GM19035 (cell line): ENCODE measurements at regions not wholly inside any gene's neighbourhood (a gene's known extent, or its start where the extent isn't known, plus 50 kb on each side); places are given as distances from the start of the nearest gene placed in this dataset.
"Not testable (repeated sequence)": the region's sequence is repeated elsewhere in the genome, so short reads cannot be mapped to it uniquely, and the experiment has no call there.

Source experiments
- ATAC-seq: cut with Tn5 transposase; IDR thresholded peaks from one replicate; pipeline ENCODE4 v1.9.1; 2021; ENCODE audit not compliant: unreplicated experiment

DNA sequence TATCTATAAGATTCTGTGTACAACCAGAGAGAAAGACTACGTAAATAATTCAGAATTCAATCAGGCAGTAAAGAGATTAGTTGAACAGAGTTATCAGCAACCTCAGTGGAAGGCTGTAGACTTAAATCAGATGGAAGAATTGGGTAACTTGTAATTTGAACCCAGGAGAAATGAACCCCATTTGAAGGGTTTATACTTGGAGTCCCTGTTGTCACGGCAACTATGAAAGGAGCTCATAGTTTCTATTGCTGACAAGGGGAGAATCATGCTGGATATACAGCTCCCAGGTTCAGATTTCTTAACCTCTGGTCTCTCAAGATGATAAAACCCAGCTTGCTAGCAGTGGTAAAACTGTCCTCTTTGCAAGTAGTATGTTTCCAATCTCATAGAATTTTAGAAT, 54.4 kb upstream of the BMP4 start:
- no peak for ATAC-seq

DNA sequence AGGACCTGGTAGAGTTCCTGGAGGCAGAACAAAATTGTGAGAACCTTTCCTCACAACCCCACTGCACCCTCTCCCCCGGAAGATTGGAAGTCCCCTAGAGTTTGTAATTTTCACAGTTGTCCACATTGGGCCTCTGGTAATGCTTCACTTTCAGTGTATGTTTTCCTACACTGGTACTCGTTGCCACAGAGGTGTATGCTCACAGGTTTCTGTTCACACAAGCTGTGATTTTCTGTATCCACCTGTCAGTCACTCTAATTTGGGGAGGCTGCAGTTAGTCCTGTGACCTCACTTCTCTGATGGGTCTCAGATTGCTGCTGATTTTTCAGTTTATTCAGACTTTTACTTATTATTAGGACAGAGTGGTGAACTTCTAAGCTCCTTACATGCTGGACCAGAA, 66.4 kb upstream of the BMP4 start:
- no peak for ATAC-seq

- no peak for ATAC-seq
These were observed 69.0 kb upstream of the BMP4 start for GRCh38 chr14:54025661-54026060.

DNA sequence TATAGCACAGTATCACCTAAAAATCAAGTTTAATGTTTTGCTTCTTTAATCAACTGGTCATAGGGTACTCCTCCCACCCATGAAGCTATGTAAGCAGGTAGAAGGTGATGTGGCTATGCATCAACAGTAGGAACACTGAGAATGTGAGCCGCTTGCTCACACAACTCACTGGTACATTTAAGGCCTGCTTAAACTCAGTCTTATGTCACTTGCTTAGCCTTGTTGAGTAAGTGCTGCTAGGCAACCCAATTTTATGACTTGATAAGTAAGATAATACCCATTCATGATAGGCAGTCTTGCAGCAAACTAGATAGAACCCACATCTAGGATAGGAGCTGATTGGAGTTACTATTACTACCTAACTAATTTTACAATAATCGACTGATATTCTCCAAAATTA, 70.0 kb upstream of the BMP4 start:
- no peak for ATAC-seq

GRCh38 chr14:54030996-54031395, 74.4 kb upstream of the BMP4 start:
- ATAC-seq: not testable (repeated sequence)

GRCh38 chr14:54033285-54033684, 76.7 kb upstream of the BMP4 start:
- ATAC-seq: not testable (repeated sequence)

DNA sequence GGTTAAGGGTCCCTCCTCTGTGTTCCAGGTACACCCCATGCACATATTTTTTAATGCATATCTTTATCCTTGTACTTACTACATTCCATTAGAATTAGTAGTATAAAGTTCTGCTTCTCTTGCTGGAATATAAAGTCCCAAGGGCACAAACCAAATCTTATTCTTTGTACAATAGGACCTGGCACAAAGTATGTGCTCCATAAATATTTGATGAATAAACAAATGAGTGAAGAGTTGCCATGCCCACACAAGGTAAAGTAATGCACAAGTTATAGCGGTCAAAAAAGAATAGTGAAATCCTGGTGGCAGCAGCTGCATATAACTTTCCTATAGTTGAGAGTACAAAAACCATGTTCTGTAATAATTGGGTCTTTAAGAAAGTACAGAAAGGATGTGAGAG, 82.1 kb upstream of the BMP4 start:
- ATAC-seq: no peak

GRCh38 chr14:54039311-54039710, 82.7 kb upstream of the BMP4 start:
- no peak for ATAC-seq

- no peak for ATAC-seq
These were observed 84.2 kb upstream of the BMP4 start for GRCh38 chr14:54040846-54041245.

- no peak for ATAC-seq
These were observed 89.6 kb upstream of the BMP4 start for GRCh38 chr14:54046250-54046649.

DNA sequence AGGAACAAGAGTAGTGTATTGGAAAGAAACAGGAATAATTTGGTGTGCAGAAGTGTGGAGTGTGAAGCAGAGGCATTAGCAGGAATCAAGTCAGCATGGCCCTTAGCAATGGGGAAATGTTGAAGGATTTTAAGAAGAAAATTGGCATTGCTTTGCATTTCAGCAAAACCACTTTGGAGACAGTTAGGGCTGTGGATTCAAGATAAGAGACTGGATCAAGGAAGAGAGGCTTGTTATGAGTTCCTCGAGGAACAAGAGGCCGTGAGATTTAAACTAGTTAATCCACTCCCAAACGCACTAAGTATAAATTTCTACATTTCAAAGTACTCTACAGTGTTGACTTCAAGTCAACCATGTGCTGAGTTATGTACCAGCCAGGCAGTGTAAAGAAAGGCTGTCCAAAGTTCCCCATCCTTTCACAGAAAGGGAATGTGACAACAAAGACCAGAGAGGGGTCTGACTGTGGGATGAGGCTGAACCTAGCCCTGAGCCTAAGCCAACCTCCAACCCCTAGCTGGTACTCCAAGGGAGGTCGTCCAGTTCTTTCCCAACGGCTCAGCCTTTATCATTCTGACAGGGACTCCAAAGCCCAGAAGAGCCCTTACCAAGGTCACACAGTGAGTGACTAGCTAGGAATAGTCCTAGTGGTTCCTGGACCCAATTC, 91.2 kb upstream of the BMP4 start:
- ATAC-seq: no peak

DNA sequence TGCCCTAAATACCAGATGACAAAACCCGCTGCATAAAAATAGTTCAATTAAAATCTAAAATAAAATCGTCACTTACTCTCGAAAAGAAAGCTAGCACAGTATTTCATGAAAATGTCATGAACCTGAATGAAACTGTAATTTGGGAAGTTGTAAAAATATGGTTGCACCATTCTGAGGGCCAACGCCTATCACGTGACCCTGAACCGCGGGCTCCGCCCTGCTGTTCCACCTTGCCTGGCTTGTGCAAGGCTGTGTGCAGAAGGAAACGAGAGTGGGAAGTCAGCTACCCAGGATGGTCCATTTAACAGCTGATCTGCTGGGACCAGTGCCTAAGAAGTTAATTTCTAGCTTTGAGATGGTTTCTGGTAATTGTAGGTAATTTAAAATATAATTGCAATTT, 91.7 kb upstream of the BMP4 start:
- no peak for ATAC-seq

DNA sequence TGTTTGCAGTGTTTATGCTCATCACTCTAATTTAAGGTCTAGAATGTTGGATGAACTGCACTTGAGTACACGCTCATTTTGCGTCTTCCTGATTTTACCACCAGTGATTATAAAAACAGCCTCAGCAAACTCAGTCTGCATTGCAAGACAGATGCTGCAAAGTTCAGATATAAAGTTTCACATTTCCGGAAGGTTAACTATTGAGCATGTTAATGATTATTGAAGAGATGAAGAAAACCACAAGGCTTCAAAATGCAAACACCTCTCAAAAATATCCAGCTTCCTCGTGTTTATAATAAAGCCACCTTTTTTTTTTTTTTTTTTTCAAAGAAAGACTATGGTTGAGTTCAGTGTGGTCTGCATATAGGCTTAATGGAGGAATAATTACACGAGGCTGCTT, 92.1 kb upstream of the BMP4 start:
- ATAC-seq: no peak

- no peak for ATAC-seq
These were observed 94.1 kb upstream of the BMP4 start for GRCh38 chr14:54050759-54051158.

DNA sequence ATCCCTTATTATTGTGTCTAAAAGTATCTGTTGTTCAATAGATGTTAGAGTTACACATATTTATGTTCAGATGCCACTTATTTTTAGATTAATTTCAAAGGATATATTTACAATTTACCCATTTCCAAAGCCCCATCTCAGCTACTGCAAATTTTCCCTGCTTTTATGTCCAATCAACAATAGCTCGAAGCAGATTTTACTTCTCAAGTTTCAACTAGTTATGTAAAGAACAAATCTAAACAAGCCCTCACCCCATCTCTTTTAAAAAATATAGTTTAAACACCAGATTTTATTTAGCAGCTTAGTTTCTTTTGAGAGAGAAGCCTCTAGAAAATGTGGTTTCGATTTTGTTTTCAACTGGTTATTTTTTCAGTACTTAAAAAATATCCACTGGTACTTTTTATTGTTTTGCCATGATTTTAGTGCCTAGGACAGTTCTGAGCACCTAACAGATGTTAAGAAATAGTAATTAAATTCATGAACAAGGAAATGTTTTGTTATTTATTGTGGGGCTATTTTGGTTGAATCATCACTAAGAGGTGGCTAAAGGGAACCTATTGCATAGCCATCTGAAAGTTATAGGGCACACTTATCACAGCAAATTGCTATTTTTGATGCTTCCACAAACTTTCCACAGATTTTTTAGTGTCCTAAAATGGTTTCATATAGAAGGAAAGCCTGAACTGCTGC, 96.2 kb upstream of the BMP4 start:
- ATAC-seq: no peak

DNA sequence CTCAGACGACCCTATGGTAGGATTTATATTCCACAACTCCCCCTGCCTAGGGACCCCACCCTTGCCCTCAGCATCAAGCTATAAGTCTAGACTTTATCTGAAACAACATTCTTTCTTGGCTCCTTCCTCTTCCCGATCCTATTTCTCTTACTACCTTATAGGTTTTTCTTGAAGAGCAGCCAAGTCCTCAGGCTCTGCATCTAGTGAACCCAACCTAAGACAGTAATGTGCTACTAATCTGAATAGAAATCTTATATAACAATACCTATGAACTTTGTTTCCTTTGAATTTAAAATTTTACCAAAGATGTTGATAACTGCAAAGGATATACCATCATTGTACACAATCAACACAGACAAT, 96.7 kb upstream of the BMP4 start:
- no peak for ATAC-seq

DNA sequence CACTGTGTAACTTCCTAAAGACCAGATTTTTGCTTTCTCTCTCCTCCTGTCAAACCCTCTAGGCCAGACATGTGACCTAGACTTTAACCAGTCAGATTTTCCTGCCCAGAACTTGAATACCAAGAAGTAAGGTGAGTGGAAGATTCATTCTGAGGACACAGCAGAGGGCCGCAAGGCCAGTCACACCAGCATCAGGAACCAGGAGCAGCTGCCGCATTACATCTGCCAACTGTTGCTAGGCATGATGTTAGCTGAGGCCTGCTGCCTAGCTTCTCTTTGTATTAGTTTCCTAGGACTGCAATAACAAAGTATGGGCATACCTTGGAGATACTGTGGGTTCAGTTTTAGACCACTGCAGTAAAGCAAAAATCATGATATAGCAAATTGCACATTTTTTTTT, 101.9 kb upstream of the BMP4 start:
- ATAC-seq: no peak

- ATAC-seq: no peak
These were observed 127.1 kb upstream of the BMP4 start for GRCh38 chr14:54083549-54084239.

DNA sequence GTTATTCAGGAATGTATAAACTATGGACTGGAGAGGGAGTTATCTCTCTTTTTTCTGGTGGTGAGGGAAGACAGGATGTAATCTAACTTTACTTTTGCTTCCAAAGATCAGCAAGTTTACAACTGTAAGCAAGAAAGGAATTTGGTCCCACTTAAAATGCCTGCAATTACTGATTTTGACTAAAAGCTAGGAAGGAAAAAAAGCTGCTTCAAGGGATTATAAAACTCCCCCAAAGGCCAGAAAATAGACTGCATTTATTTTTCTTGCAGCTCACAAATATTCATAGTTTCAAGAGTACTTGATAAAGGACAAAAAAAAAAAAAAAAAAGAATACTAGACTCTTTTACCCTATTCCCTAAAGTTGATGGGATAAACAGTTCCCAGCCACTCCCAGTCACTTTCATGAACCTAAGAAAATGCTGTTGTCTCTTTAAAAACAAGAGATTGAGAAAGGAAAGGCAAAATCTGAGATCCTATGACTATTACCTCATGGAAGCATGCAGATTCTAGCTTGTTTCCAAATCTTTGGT, 128.7 kb upstream of the BMP4 start:
- no peak for ATAC-seq

DNA sequence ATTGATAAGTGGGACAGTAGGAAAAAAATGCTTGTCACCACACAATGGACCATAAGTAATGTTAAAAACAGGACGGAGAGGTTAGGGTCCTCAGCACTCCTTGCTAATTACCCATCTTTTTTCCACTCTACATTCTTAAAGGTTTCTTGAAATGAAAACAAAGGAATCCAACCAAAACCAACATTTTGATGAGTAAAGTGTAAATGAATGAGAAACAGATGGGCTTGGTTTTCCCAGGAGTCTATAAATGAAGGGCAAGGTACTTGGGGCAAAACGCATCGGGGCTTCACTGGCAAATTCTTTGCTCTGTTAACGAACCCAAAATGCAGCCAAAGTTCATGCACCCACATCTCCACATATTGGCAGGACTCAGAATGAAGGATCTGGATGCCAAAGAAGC, 129.2 kb upstream of the BMP4 start:
- no peak for ATAC-seq

GRCh38 chr14:54086767-54087166, 130.1 kb upstream of the BMP4 start:
- no peak for ATAC-seq

DNA sequence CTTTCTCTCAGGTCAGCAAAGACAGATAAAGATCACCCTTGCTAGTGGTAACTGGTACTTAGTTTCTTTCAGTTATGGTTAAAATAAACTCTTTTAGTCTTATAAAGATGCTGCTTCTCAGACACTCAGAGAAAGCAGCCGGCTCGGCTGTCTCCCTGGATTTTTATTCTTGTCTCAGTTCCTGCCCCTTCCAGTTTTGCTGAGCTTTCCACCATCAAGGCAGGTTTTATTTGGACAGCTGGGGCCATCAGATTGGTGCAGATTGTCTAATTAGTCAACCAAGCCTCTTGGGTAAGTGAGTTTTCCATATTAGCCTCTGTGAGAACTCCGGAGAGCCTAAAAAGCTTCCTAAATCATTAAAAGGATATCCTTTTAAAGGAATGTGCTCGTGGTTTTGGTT, 130.8 kb upstream of the BMP4 start:
- no peak for ATAC-seq
